Right lobe of liver (tissue), 4 donors: ENCODE measurements at regions not wholly inside any gene's neighbourhood (a gene's known extent, or its start where the extent isn't known, plus 50 kb on each side); places are given as distances from the start of the nearest gene placed in this dataset.

Source experiments
- POLR2A ChIP-seq: fragments of 450-650 bp; IDR thresholded peaks from one replicate; pipeline ENCODE4 v1.6.1; 2017; ENCODE audit warnings: antibody characterized with exemption, mild to moderate bottlenecking
- TF ChIP-seq, protein P1 (sequence below), 4 donors: fragments of 200-600 bp in 3 of 4; fragments of 450-650 bp in 1 of 4; IDR thresholded peaks; one replicate each; pipeline versions ENCODE4 v1.5.1 to v1.8.0; 2016 to 2022; ENCODE audit warnings: antibody characterized with exemption in 4 of 4, mild to moderate bottlenecking in 2 of 4
- donor health status: DM: no; HTN: no; CAD: no.
- donor health status: DM: no; HTN: no; CAD: no.
- donor health status: DM: no; HTN: yes; CAD: no.

DNA sequence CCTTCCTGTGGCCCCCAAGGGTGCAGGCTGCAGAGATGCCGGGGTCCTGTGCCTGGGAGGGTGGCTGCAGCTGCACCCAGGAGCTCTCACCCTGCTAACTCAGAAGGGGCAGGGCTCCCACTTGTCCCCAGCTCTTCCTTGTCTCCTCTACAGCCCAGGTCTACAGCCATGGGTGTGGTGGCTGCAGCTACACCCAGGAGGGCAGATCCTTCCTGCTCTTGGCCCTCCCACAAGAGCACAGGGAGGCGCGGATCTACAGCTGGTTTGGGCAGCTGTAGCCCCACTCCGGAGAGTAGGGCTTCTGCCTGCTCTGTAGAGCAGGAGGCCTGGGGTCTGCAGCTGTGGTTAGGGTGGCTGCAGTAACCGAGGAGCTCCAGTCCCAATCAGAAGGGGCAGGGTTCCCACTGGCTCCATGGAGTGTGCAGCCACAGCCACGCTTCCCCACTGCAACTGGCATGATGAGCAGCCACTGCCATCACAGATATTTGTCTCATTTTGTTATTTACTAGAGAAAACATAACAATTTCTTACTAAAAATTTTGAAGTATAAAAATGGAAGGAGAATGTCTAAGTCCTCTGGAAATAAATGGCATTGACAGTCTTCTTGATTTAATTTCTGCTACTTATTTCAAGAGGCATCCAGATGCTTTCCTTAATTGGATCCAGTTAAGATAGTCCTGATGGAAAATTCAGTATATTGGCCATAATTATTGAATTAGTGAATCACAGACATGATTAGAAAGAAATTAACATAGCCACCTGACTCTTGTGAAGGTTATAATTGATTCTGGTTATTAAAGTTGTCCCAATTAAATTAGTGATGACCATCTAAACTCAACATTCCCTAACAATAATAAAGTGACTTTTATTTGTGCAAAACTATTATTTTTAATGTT is 233.6 kb downstream of the KCNE4 start:
- TF ChIP-seq POLR2A = no peak
- TF ChIP-seq, protein P1, sequence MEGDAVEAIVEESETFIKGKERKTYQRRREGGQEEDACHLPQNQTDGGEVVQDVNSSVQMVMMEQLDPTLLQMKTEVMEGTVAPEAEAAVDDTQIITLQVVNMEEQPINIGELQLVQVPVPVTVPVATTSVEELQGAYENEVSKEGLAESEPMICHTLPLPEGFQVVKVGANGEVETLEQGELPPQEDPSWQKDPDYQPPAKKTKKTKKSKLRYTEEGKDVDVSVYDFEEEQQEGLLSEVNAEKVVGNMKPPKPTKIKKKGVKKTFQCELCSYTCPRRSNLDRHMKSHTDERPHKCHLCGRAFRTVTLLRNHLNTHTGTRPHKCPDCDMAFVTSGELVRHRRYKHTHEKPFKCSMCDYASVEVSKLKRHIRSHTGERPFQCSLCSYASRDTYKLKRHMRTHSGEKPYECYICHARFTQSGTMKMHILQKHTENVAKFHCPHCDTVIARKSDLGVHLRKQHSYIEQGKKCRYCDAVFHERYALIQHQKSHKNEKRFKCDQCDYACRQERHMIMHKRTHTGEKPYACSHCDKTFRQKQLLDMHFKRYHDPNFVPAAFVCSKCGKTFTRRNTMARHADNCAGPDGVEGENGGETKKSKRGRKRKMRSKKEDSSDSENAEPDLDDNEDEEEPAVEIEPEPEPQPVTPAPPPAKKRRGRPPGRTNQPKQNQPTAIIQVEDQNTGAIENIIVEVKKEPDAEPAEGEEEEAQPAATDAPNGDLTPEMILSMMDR (IDR thresholded peaks at IDR 0.05) = no peak
